Endothelial cell of umbilical vein (primary cell): ENCODE measurements at regions not wholly inside any gene's neighbourhood (a gene's known extent, or its start where the extent isn't known, plus 50 kb on each side); places are given as distances from the start of the nearest gene placed in this dataset.
"Not testable (repeated sequence)": the region's sequence is repeated elsewhere in the genome, so short reads cannot be mapped to it uniquely, and the experiment has no call there.

Source experiments
- EZH2 ChIP-seq: IDR thresholded peaks from 2 replicates; pipeline ENCODE4 v1.6.1; 2012; ENCODE audit warnings: borderline replicate concordance, low read depth, mild to moderate bottlenecking, moderate library complexity, low read length, inconsistent platforms; ENCODE audit not compliant: severe bottlenecking
- GATA2 ChIP-seq: IDR thresholded peaks from 2 replicates; pipeline ENCODE4 v1.7.0; 2011; ENCODE audit warnings: low read depth, mild to moderate bottlenecking, moderate library complexity, mixed read lengths, low read length; ENCODE audit not compliant: insufficient read length, insufficient read depth
- MYC ChIP-seq: IDR thresholded peaks from one replicate; pipeline ENCODE4 v1.6.1; 2011; ENCODE audit warnings: mild to moderate bottlenecking, low read depth, low read length
- POLR2A ChIP-seq: IDR thresholded peaks from 2 replicates; pipeline ENCODE4 v1.6.1; 2012; ENCODE audit warnings: low read depth, mild to moderate bottlenecking, control low read depth, low read length
- POLR2AphosphoS5 ChIP-seq: IDR thresholded peaks from 2 replicates; pipeline ENCODE4 v1.6.1; 2012; ENCODE audit warnings: low read depth, mild to moderate bottlenecking, control low read depth, low read length, moderate library complexity; ENCODE audit not compliant: insufficient read depth
- TF ChIP-seq, protein P1 (sequence below), 2 donors: IDR thresholded peaks; 1 replicate in 1 of 2; 2 replicates in 1 of 2; pipeline ENCODE4 v1.5.1; 2011; ENCODE audit warnings: low read length in 2 of 2, mild to moderate bottlenecking in 2 of 2, moderate library complexity in 2 of 2, control low read depth in 1 of 2, inconsistent platforms in 1 of 2, low read depth in 1 of 2; ENCODE audit not compliant: insufficient read depth in 1 of 2; ENCODE audit errors: extremely low read depth in 1 of 2

DNA sequence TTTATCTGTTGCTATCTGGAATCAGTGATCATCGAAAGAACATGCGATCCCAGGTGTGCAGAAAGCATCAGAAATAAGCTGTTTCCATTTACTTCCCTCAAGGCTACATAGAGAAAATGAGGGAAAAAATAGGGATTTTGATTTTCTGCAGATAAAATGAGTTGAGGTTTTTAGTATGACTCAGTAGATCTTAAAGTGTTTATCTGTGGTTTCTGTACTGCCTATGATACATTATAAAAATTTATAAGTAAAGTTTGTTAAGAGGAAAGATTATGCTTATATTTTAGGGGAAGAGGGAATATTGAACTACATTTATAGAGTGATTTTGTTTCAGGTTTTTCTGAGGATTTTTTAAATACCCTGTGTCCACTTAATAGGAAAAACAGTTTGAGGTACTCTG lies 125.2 kb downstream of the GOSR1 start:
- TF ChIP-seq, protein P1, sequence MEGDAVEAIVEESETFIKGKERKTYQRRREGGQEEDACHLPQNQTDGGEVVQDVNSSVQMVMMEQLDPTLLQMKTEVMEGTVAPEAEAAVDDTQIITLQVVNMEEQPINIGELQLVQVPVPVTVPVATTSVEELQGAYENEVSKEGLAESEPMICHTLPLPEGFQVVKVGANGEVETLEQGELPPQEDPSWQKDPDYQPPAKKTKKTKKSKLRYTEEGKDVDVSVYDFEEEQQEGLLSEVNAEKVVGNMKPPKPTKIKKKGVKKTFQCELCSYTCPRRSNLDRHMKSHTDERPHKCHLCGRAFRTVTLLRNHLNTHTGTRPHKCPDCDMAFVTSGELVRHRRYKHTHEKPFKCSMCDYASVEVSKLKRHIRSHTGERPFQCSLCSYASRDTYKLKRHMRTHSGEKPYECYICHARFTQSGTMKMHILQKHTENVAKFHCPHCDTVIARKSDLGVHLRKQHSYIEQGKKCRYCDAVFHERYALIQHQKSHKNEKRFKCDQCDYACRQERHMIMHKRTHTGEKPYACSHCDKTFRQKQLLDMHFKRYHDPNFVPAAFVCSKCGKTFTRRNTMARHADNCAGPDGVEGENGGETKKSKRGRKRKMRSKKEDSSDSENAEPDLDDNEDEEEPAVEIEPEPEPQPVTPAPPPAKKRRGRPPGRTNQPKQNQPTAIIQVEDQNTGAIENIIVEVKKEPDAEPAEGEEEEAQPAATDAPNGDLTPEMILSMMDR (IDR thresholded peaks at IDR 0.05; ENCODE audit: extremely low read depth in 1 of 2, insufficient read depth in 1 of 2, low read depth in 1 of 2, low read length in 2 of 2): not testable (repeated sequence)
- not testable (repeated sequence) for TF ChIP-seq GATA2, POLR2AphosphoS5, POLR2A, MYC, EZH2
